Trophoblast cell (in vitro differentiated cells and primary cell): ENCODE measurements at regions not wholly inside any gene's neighbourhood (a gene's known extent, or its start where the extent isn't known, plus 50 kb on each side); places are given as distances from the start of the nearest gene placed in this dataset.

Source experiments
- DNase-seq, 2 donors: peaks; one replicate each; pipeline ENCODE4 v3.0.0-alpha.2; 2016
- H2AFZ ChIP-seq: 2 replicates; pipeline ENCODE4 v1.6.1; 2013; ENCODE audit warnings: low read length, moderate library complexity, mild to moderate bottlenecking; ENCODE audit not compliant: insufficient read depth, poor library complexity
- H2AK5ac ChIP-seq: 2 replicates; pipeline ENCODE4 v1.6.1; 2013; ENCODE audit warnings: mild to moderate bottlenecking, low read length
- H2BK120ac ChIP-seq: 2 replicates; pipeline ENCODE4 v1.6.1; 2013; ENCODE audit warnings: low read length, mild to moderate bottlenecking, moderate library complexity; ENCODE audit not compliant: insufficient read depth, poor library complexity
- H2BK12ac ChIP-seq: 2 replicates; pipeline ENCODE4 v1.6.1; 2013; ENCODE audit warnings: mild to moderate bottlenecking, low read length, moderate library complexity
- H2BK5ac ChIP-seq: 2 replicates; pipeline ENCODE4 v1.6.1; 2013; ENCODE audit warnings: low read length, low read depth, moderate library complexity, mild to moderate bottlenecking; ENCODE audit not compliant: poor library complexity
- H3K14ac ChIP-seq: 2 replicates; pipeline ENCODE4 v1.6.1; 2013; ENCODE audit warnings: mild to moderate bottlenecking, low read length
- H3K18ac ChIP-seq: 2 replicates; pipeline ENCODE4 v1.6.1; 2013; ENCODE audit warnings: mild to moderate bottlenecking, low read length
- H3K23ac ChIP-seq: 2 replicates; pipeline ENCODE4 v1.6.1; 2013; ENCODE audit warnings: low read length
- H3K27ac ChIP-seq: 2 replicates; pipeline ENCODE4 v1.5.1; 2013; ENCODE audit warnings: low read depth, mild to moderate bottlenecking, inconsistent platforms, low read length, moderate library complexity
- H3K27me3 ChIP-seq: 2 replicates; pipeline ENCODE4 v1.6.1; 2013; ENCODE audit warnings: inconsistent platforms, mild to moderate bottlenecking, low read length, moderate library complexity; ENCODE audit not compliant: insufficient read depth
- H3K36me3 ChIP-seq, 2 experiments: 1 replicate in 1 of 2; 2 replicates in 1 of 2; pipeline ENCODE4 v1.6.1; 2013; ENCODE audit warnings: low read length in 2 of 2, mild to moderate bottlenecking in 2 of 2, moderate library complexity in 1 of 2; ENCODE audit not compliant: insufficient read depth in 2 of 2, control insufficient read depth in 1 of 2
- H3K4ac ChIP-seq: 2 replicates; pipeline ENCODE4 v1.6.1; 2013; ENCODE audit warnings: low read depth, mild to moderate bottlenecking, low read length, moderate library complexity
- H3K4me1 ChIP-seq, 2 experiments: 1 replicate in 1 of 2; 2 replicates in 1 of 2; pipeline ENCODE4 v1.6.1; 2013; ENCODE audit warnings: low read length in 2 of 2, mild to moderate bottlenecking in 2 of 2, moderate library complexity in 1 of 2; ENCODE audit not compliant: insufficient read depth in 2 of 2, control insufficient read depth in 1 of 2
- H3K4me2 ChIP-seq: 2 replicates; pipeline ENCODE4 v1.6.1; 2013; ENCODE audit warnings: inconsistent platforms, mild to moderate bottlenecking, low read length, moderate library complexity
- H3K4me3 ChIP-seq: 2 replicates; pipeline ENCODE4 v1.5.1; 2013; ENCODE audit warnings: mild to moderate bottlenecking, low read depth, low read length, inconsistent platforms
- H3K79me1 ChIP-seq: one replicate; pipeline ENCODE4 v1.6.1; 2013; ENCODE audit warnings: low read length
- H3K79me2 ChIP-seq: 2 replicates; pipeline ENCODE4 v1.6.1; 2013; ENCODE audit warnings: low read length, mild to moderate bottlenecking; ENCODE audit not compliant: control insufficient read depth, insufficient read depth, poor library complexity
- H3K9ac ChIP-seq: 2 replicates; pipeline ENCODE4 v1.6.1; 2013; ENCODE audit warnings: mild to moderate bottlenecking, low read length
- H3K9me3 ChIP-seq: 2 replicates; pipeline ENCODE4 v1.6.1; 2013; ENCODE audit warnings: low read depth, mild to moderate bottlenecking, control low read depth, inconsistent platforms, low read length; ENCODE audit not compliant: insufficient read depth
- H4K12ac ChIP-seq: 2 replicates; pipeline ENCODE4 v1.6.1; 2013; ENCODE audit warnings: low read depth, mild to moderate bottlenecking, low read length, moderate library complexity
- H4K8ac ChIP-seq: 2 replicates; pipeline ENCODE4 v1.6.1; 2013; ENCODE audit warnings: low read depth, mild to moderate bottlenecking, low read length, moderate library complexity
- H4K91ac ChIP-seq: one replicate; pipeline ENCODE4 v1.6.1; 2013; ENCODE audit warnings: low read depth, mild to moderate bottlenecking, low read length, moderate library complexity
- WGBS: extraction: QIAGEN DNeasy Blood & Tissue Kit; methylation state at CpG from one replicate; pipeline ENCODE4 v1.1.7; 2013; ENCODE audit warnings: missing lambda C conversion rate; ENCODE audit not compliant: insufficient read length, insufficient coverage; ENCODE audit errors: extremely low coverage; 5-methylcytosine and 5-hydroxymethylcytosine counted together

GRCh38 chr2:173552531-173552930 is 197.9 kb downstream of the CDCA7 start:
- no peak overlapping the region for H4K91ac ChIP-seq
- DNase-seq: no peak
- no peak overlapping the region for H3K14ac ChIP-seq
- H3K4ac ChIP-seq: no peak overlapping the region
- H3K27me3 ChIP-seq: no peaks in the 10 kb centered on the region
- no peak overlapping the region for H3K4me2 ChIP-seq
- no peak overlapping the region for H4K12ac ChIP-seq
- no peak overlapping the region for H3K23ac ChIP-seq
- WGBS: no CpG with 5 or more reads among the region's 3 CpGs
- H2AFZ ChIP-seq: no peak overlapping the region
- H3K79me1 ChIP-seq: no peaks in the 10 kb centered on the region
- no peak overlapping the region for H3K9ac ChIP-seq
- no peak overlapping the region for H3K27ac ChIP-seq
- H3K4me1 ChIP-seq: no peaks in the 10 kb centered on the region
- no peak overlapping the region for H2AK5ac ChIP-seq
- no peak overlapping the region for H2BK120ac ChIP-seq
- H4K8ac ChIP-seq: no peak overlapping the region
- no peak overlapping the region for H2BK12ac ChIP-seq
- no peak overlapping the region for H3K4me3 ChIP-seq
- H3K9me3 ChIP-seq: no peaks in the 10 kb centered on the region
- H2BK5ac ChIP-seq: no peak overlapping the region
- H3K79me2 ChIP-seq: no peaks in the 10 kb centered on the region
- H3K18ac ChIP-seq: no peak overlapping the region
- H3K36me3 ChIP-seq: no peaks in the 10 kb centered on the region

DNA sequence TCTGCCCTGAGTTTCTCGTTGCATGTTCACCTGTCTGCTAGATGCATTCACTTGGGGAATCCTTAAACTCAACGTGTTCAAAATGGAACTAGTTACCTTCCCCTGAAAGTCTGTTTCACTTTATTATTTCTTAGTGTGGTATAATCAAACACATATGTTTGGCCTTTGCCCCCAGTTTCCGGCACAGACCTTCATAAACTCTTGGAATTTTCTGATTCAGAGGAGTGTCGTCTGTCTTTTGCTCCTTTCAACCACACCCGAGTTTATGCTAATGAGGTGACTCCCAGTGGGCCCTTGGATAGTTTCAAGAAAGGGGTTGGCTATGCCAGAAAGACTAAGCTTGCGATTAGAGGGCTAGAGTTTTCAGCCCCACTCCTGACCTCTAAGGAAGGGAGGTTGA is 198.9 kb downstream of the CDCA7 start:
- Histone ChIP-seq H3K4ac (no peak overlapping the region), H3K18ac (no peak overlapping the region), H3K14ac (no peak overlapping the region), H3K9me3 (no peaks in the 10 kb centered on the region), H2BK120ac (no peak overlapping the region), H4K8ac (no peak overlapping the region), H2AK5ac (no peak overlapping the region), H3K79me1 (no peaks in the 10 kb centered on the region), H2BK5ac (no peak overlapping the region), H2BK12ac (no peak overlapping the region), H2AFZ (no peak overlapping the region), H3K4me3 (no peak overlapping the region), H3K36me3 (no peaks in the 10 kb centered on the region), H4K12ac (no peak overlapping the region), H3K79me2 (no peaks in the 10 kb centered on the region), H3K4me1 (no peaks in the 10 kb centered on the region), H3K27me3 (no peaks in the 10 kb centered on the region), H3K23ac (no peak overlapping the region), H3K4me2 (no peak overlapping the region), H3K27ac (no peak overlapping the region), H4K91ac (no peak overlapping the region), H3K9ac (no peak overlapping the region)
- no peak for DNase-seq
- whole genome bisulfite sequencing: no CpG with 5 or more reads among the region's 6 CpGs

- Histone ChIP-seq H2BK12ac (no peak overlapping the region), H3K14ac (no peak overlapping the region), H3K27ac (no peak overlapping the region), H3K36me3 (no peaks in the 10 kb centered on the region), H3K27me3 (no peaks in the 10 kb centered on the region), H4K12ac (no peak overlapping the region), H3K79me1 (no peaks in the 10 kb centered on the region), H3K9ac (no peak overlapping the region), H2AFZ (no peak overlapping the region), H3K4me1 (no peaks in the 10 kb centered on the region), H3K9me3 (no peaks in the 10 kb centered on the region), H3K23ac (no peak overlapping the region), H2BK120ac (no peak overlapping the region), H4K91ac (no peak overlapping the region), H3K4me3 (no peak overlapping the region), H2AK5ac (no peak overlapping the region), H4K8ac (no peak overlapping the region), H3K4me2 (no peak overlapping the region), H3K4ac (no peak overlapping the region), H3K18ac (no peak overlapping the region), H2BK5ac (no peak overlapping the region), H3K79me2 (no peaks in the 10 kb centered on the region)
- no peak for DNase-seq
- WGBS: no CpG with 5 or more reads among the region's 1 CpG
Observed at GRCh38 chr2:173555833-173556232, 201.2 kb downstream of the CDCA7 start.

GRCh38 chr2:173556816-173557215 is 202.1 kb downstream of the CDCA7 start:
- Histone ChIP-seq H3K4me3 (no peak overlapping the region), H2BK12ac (no peak overlapping the region), H4K8ac (no peak overlapping the region), H3K18ac (no peak overlapping the region), H2AK5ac (no peak overlapping the region), H3K23ac (no peak overlapping the region), H3K4ac (no peak overlapping the region), H2BK120ac (no peak overlapping the region), H3K9me3 (no peaks in the 10 kb centered on the region), H3K9ac (no peak overlapping the region), H3K36me3 (no peaks in the 10 kb centered on the region), H3K4me1 (no peaks in the 10 kb centered on the region), H2AFZ (no peak overlapping the region), H3K79me2 (no peaks in the 10 kb centered on the region), H4K91ac (no peak overlapping the region), H3K27ac (no peak overlapping the region), H2BK5ac (no peak overlapping the region), H4K12ac (no peak overlapping the region), H3K4me2 (no peak overlapping the region), H3K79me1 (no peaks in the 10 kb centered on the region), H3K14ac (no peak overlapping the region), H3K27me3 (no peaks in the 10 kb centered on the region)
- no peak for DNase-seq
- no CpG with 5 or more reads among the region's 5 CpGs for WGBS
